HG03442 (cell line): ENCODE measurements at regions not wholly inside any gene's neighbourhood (a gene's known extent, or its start where the extent isn't known, plus 50 kb on each side); places are given as distances from the start of the nearest gene placed in this dataset.
"Not testable (repeated sequence)": the region's sequence is repeated elsewhere in the genome, so short reads cannot be mapped to it uniquely, and the experiment has no call there.

Experiments used
- ATAC-seq: cut with Tn5 transposase; IDR thresholded peaks from one replicate; pipeline ENCODE4 v1.9.1; 2021; ENCODE audit warnings: mild to moderate bottlenecking, moderate library complexity; ENCODE audit not compliant: unreplicated experiment

- ATAC-seq: not testable (repeated sequence)
Measured at GRCh38 chr2:111551428-111551827, 332.6 kb downstream of the ANAPC1 start.

GRCh38 chr2:111552625-111553024, 331.4 kb downstream of the ANAPC1 start:
- ATAC-seq: not testable (repeated sequence)

GRCh38 chr2:111559301-111559700, 324.7 kb downstream of the ANAPC1 start:
- not testable (repeated sequence) for ATAC-seq

GRCh38 chr2:111559814-111560213, 324.2 kb downstream of the ANAPC1 start:
- not testable (repeated sequence) for ATAC-seq

- ATAC-seq: not testable (repeated sequence)
Measured at GRCh38 chr2:111566068-111566467, 317.9 kb downstream of the ANAPC1 start.

- ATAC-seq: not testable (repeated sequence)
Measured at GRCh38 chr2:111567233-111567632, 316.8 kb downstream of the ANAPC1 start.

- ATAC-seq: not testable (repeated sequence)
Measured at GRCh38 chr2:111569356-111570199, 314.4 kb downstream of the ANAPC1 start.

- ATAC-seq: peak; percentile 89
Measured at GRCh38 chr2:111570300-111571114, 313.5 kb downstream of the ANAPC1 start.

- ATAC-seq: not testable (repeated sequence)
Measured at GRCh38 chr2:111574803-111575202, 309.2 kb downstream of the ANAPC1 start.

- not testable (repeated sequence) for ATAC-seq
Measured at GRCh38 chr2:111577154-111577885, 306.7 kb downstream of the ANAPC1 start.

- not testable (repeated sequence) for ATAC-seq
Measured at GRCh38 chr2:111579500-111580134, 304.4 kb downstream of the ANAPC1 start.

- ATAC-seq: not testable (repeated sequence)
Measured at GRCh38 chr2:111580616-111581015, 303.4 kb downstream of the ANAPC1 start.

- ATAC-seq: not testable (repeated sequence)
Measured at GRCh38 chr2:111582090-111582489, 301.9 kb downstream of the ANAPC1 start.

- not testable (repeated sequence) for ATAC-seq
Measured at GRCh38 chr2:111583480-111583879, 300.5 kb downstream of the ANAPC1 start.

- not testable (repeated sequence) for ATAC-seq
Measured at GRCh38 chr2:111584540-111584939, 299.5 kb downstream of the ANAPC1 start.

GRCh38 chr2:111584950-111585349, 299.0 kb downstream of the ANAPC1 start:
- ATAC-seq: not testable (repeated sequence)

GRCh38 chr2:111586014-111586413, 298.0 kb downstream of the ANAPC1 start:
- ATAC-seq: not testable (repeated sequence)

- ATAC-seq: not testable (repeated sequence)
Measured at GRCh38 chr2:111595072-111595471, 288.9 kb downstream of the ANAPC1 start.

GRCh38 chr2:111596808-111597705, 286.9 kb downstream of the ANAPC1 start:
- not testable (repeated sequence) for ATAC-seq
